Left kidney (tissue), 1 donor: ENCODE measurements at regions not wholly inside any gene's neighbourhood (a gene's known extent, or its start where the extent isn't known, plus 50 kb on each side); places are given as distances from the start of the nearest gene placed in this dataset.

Source experiments
- DNase-seq: peaks from one replicate; pipeline ENCODE4 v3.0.0-alpha.2; 2013

DNA sequence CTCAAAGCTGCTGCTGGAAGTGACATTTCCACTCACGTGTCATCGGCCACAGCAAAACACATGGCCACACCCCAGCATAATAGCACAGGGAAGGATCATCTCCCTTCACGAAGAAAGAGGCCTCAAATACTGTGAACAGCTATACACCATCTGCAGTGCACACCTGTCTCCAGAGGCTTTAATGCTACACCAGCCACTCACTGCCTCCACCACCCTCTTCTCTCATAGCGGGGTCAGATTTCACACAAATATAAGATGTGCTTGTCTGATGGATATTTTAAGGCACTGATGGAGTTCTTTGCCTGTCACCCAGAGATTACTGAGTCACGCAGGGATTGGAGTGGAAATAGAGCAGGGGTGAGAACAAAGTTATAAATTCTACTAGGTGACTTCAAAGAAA lies 374.0 kb downstream of the ZNF516 start:
- DNase-seq = no peak

DNA sequence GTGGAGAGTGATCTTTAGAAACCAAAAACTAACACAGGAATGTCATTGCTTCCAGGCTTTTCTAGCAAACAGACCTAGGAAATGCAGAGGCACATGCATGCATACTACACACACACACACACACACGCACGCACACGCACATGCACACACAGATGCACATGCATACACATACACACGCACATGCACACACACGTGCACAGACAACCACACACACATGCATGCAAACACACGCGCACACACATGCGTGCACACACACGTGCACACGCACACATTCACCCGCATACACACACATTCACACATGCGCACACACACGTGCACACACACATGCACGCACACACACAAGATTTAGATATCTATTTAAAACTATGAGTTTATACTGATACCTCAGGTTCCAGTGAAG lies 379.5 kb downstream of the ZNF516 start:
- no peak for DNase-seq

DNA sequence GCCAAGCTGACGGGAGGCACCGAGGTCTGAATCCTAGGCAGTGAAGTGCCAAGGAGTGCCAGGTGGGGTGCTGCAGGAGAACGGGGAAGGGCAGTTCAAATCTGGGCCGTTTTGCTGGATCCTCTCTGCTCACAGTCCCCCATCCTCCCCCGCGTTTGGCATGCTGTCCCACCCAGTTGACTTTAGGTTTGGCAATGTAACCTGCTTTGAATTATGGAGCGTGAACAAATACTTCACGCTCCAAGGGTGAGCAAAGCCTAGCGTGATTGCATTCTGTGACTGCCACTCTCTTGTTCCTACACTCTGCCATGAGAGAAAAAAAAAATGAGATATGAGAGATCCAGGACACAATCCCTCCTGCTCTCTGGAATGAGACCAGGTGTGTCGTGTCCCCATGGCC lies 381.9 kb downstream of the ZNF516 start:
- DNase-seq = no peak

DNA sequence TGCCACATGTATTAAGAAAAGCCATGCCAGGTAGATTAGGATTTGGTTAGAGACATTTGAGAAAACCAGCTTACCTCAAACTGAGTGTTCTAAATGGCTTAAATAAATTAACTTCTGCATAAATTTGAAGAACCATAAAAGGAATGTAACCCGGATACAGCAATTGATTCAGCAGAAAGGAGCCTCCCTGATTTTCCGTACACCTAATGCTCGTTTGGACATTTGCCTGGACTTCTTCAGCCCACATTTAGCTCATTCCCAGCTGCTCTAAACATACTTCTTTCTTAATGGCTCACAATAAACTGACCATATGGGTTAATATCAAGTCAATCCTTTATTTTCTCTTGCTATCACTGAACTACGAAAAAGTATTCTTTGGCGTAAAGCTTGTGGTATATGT lies 392.4 kb downstream of the ZNF516 start:
- DNase-seq = no peak

DNA sequence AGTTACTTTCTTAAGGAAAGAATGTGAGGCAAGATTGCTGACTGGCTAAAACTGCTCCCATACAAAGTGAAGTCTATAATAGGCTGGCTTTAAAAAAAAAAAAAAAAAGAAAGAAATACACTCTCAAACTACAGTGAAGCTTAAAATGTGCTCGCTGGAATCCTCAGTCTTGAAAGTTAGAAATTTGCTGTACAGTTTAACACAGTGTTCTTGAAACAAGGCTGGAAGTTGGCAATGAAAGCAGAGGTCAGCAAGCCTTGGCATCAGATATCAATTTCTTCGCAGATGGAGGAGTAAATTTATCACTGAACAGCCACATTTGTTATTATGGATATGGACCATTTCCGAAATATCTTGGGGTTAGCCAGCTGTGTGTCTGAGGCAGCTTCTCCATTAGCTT lies 392.9 kb downstream of the ZNF516 start:
- no peak for DNase-seq

DNA sequence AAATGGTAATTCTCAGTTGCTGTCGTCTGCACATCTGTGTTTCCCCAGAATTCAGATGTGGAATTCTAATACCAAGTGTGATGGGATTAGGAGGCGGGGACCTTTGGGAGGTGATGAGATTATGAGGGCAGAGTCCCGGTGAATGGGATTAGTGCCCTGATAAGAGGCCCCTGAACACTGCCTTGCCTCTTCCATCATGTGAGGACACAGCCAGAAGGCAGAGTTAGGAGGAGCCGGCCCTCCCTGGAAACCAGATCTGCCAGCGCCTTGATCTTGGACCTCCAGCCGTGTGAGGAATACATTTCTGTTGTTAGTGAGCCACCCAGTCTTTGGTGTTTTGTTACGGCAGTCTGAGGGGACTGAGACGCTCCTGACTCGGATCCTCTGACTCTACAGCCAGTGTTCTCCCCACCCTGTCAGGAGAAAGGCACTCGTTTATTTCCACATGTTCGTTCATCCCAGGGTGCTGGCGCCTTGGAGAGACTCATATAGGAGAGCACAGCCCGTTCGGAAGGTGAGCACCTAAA lies 395.0 kb downstream of the ZNF516 start:
- DNase-seq = no peak

DNA sequence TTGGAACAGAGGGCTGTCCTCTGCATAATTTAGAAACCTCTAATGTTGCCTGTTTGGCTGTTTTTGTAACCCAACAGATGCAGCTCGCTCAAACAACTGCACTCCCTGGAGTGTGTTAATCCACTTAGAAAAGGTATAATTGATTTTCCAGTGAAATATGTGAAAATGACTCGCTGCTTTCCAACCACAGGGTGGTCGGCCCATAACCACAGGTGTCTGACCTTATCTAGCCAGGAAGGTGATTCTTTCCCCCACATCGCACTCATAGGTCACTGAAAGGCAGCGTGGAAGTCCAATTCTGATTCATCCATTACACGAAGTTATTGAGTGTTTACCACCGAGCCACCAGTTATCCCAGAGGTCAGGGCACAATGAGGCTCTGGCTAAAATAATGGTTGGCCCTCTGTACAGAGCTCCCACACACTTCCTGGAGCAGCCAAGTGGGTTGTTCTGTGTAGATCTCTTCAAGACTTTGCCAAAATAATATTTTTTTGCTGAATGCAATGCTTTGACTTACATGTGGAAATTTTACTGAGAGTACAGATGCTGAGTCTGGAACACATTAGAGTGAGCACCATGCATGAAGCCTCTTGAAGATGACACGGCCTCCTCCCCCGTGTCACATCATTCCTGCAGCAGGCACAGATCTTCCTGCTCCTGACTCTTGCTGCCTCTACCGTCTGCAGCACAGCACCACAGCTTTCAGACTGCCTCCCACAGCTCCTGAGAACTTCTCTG lies 396.2 kb downstream of the ZNF516 start:
- DNase-seq = peak; percentile 11

DNA sequence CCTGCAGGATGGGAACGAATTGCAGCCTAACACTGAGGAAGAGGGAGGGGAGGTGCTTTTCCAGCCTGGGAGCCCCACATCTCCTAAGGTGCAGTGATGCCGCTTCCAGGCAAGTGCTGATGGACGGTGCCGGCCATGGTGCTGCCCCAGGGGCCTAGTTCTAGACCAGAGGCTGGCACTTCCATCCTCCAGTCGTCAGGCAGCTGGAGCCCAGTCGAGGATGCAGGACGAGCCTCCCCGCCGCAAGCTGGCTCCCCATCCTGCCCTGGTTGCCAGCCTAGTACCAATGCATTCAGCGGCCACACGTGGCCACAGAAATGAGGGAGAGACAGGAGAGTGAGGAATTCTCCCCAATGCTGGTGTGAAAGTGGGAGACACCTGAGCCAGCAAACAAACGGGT lies 413.5 kb downstream of the ZNF516 start:
- DNase-seq = no peak

DNA sequence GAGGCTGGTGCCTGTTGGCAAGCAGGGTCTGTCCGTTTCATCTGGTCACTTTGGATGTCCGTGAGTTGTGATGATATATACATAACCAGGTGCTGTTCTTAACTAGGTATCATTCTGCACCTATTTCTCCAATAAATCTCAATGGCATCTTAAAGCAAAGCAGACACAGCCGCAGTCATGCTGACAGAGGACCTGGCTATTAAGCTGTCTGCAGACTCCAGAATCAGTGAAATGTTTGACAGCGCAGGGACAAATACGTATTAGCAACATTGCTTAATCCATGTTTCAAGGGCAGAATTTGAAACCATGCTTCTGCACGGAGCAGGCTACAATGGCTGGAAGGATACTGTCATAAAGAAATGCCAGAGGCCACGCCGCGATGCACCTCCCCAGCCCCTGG lies 414.6 kb downstream of the ZNF516 start:
- no peak for DNase-seq

DNA sequence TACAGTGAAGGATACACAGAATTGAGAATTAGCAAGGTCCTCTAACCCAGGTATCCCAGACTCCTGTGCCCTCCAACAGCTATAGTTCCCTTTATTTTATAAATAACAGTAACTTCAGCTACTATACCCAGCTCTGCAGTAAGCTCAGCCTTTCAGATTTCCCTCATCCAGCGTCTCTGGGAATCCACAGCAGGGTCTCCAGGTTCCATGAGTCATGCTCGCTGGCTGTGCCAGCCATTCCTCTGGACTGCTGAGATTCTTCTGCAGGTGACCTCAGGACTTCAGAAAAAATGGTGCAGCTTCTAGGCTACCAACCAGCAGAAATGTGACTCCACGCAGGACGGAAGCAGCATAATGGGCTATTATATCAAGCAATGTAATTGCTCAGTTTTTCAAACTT lies 419.3 kb downstream of the ZNF516 start:
- DNase-seq = no peak

DNA sequence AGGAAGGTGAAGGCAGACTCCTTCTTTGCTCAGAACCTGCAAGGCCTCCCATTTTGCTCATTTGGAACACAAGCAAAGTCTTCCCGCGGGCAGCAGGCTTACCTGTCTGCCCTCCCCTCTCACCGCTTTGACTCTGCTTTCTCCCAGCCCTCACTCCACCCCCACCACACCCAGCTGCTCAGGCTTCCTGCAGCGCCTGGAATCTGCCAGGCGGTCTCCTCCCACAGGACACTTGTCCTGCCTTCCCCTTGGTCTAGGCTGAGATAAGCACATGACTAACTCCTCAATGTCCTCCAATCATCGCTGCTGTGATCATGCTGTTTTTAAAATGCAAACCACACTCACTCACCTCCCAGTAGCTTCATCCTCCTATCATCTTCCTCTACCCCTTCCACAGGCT lies 430.0 kb downstream of the ZNF516 start:
- DNase-seq = no peak

DNA sequence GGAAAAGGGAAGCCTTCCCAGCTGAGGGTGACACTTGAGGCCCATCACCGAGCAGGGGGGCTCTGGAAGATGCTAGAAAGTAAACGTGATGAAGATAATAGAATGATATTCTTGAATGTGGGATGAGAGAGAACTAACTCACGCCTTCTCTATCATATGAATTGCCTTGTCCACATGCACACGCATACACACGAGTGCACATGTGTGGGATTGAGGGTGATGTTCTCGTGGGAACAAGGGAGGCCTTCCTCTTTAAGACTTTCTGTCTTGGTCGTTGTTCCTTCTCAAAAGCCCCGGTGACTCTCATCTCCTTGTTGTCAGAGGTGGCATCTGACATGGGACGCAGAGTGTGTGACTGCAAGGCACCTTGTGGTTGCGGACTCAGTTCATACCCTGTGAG lies 436.9 kb downstream of the ZNF516 start:
- DNase-seq = no peak

DNA sequence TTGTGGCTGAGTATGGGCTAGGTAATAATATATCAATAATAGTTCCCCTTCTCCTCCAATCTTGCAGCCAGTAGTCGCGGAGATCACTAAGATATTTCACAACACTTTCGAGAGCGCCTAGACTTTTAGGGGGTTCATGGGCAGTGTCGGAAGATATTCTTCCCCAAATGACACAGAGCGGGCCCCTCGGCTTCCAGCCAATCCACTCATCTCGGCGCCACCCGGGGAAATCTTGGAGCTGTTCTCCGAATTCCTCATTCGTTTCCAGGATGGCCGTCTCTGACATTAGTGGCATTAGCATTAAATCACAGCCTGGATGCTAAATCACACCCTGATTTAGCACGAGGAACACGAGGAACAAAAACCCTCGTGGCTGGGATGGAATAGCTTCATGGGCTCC lies 437.7 kb downstream of the ZNF516 start:
- no peak for DNase-seq

DNA sequence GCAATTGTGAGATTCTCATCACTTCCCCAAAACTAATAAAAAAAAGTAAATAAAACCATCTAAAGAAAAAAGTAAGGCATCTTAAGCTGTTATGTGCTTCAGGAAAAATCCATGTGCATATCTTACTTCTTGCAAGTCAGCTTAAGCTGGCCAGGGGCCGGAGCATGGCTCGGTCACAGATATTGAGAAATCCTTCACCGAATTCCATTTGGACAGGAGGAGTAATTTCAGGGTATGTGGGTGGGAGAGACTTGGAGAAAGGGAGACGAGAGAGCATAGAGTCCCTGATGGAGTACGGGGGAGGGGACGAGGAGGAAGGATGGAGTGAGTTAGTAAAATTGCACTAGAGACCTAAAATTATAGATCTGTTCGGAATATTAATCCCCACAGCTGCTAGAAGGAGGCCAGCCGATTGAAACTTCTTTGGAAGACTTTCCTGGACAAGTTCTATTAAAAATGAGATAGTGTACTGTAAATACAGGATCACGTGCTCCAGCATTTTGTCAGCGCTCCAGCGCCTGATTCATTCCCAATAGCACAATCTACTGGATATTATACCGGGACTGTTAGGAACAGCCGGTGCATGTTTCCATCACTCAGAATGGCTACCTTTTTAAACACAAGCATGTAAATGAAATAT lies 438.5 kb downstream of the ZNF516 start:
- no peak for DNase-seq

DNA sequence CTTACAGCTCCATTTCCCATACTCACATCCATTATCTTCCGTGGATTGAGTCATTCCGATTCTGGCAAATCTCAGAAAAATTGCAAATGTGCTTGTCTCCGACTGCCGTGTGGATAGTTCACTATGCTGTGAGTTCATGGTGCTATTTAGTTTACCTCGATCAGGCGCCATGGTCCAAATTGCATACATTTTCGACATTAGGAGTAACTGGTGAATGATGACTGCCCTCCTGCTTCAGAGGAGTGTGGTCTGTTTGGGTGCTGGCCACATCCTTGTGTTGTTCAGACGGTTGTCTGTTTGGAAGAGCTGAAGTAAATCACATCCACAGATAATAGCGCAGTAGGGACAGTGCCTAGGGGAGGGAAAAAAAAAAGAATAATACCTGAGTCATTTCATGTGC lies 439.5 kb downstream of the ZNF516 start:
- no peak for DNase-seq

DNA sequence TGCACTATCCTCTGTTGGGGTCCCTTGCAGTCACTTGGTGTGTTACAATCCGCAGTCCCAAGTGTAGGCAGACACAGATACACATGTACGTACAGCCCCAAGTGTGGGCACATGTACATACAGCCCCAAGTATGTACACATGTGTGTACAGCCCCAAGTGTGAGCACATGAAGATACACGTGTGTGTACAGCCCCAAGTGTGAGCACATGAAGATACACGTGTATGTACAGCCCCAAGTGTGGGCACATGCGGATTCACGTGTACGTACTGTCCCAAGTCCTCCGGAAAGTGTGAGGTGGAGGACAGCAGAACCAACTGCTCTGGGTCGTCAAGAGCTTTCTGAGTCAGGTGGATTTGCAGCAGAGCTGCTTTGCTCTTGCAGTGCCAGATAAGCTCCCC lies 440.0 kb downstream of the ZNF516 start:
- DNase-seq = no peak

DNA sequence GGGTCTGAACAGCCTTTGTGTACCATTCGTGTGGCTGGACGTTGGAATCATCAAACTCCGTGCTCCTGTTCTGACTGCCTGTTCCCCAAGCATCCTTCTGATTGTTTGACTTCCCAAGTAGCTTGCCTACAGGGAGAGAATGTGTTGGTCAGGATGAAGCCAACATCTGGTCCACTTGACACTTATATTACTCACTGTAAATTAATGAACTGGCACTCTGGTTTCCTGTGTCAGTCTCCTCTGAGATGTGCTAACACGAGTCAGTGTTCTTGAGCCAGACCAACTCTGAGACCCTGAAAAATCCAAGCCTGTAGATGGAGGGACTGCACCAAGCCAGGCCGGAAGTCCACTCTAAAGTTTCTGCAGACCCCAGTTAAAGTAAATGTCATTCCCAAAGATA lies 440.9 kb downstream of the ZNF516 start:
- DNase-seq = peak; percentile 41

DNA sequence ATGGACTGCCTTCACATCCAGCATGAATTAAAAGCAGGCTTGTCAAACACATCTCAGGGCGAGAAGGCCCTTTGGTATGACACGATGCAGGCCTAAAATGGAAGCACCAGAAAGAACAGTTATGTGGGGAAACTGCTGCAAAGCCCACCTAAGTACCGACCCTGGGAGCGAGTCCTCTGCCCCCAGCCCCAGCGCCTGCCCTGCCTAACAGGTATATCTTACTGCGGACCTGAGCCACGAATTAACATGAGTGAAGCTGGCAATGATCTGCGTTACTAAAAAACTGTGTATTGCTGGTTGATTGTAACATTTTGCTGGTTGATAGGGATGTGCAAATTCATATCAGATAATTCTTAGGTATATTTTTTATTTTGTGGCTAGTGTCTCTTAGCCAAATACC lies 441.5 kb downstream of the ZNF516 start:
- no peak for DNase-seq

DNA sequence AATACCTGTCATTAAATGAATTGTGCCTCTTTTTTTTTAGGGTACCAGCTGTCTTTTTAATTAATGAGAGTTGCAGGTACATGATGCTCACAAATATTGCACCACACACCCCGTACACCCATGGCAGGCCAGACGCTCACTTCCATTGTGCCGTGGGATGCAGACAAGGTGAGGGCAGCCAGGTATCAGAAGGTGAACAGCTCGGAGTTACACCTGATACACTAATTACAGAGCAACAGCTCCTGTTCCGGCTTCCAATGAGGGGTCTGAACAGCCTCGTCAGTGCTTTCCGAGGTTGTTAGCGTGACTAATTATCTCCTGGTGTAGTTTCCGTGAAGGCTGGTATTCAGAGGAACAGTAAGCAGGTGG lies 442.8 kb downstream of the ZNF516 start:
- no peak for DNase-seq

DNA sequence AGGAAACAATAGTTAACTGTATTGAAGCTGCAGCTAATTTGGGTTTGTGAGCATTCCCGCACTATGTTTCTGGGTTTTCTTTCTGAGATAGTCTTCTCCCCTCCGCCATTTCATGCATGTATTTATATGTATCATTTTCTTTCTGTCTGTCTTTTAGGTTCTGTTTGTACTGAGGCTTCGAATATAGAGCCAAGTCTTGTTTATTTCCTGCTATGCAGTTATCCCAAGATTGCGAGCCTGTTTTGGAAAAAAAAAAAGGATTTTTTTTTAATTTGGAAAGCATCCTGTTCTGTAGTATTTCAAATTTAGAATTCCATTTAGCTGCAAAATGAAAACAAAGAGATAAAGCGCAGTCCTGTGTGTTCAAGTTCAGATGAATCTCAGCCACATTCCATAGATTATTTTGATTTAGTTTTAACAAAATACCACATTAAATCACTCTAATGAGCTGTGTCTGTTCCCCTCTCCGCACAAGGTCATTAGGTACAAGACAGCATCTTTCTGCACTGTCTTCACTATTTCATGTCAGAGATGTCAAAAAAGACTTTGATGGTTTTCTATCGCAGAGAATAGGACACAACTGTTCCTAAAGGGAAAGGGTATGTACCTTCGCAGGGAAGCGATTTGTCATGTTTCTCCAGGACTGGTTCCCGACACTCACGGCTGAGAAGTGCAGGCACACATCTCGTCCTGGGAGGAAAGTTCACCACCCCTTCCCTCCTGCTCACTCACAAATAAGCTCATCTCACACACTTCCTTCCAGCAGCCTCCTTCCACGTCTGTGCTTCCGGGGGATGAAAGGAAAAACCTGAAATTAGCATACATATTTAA lies 443.4 kb downstream of the ZNF516 start:
- peak; percentile 11 for DNase-seq

DNA sequence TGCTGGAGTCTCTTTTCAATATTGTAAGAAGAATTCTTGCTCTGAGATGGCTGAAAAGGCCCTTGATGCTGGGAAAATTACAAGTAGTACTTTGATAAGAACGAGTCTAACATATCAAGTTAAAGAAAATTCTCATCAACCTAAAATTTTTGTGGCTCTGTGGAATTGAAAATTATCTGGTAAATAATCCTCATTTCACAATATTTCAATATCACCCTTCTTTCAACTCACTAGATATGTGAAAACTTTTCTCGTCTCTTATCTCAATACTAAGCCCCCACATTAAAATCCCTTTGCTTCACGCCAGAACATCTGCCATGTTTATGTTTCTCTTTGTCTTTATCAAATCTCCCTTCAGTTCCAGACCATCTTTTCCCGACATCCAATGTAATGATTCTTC lies 448.8 kb downstream of the ZNF516 start:
- DNase-seq = no peak

DNA sequence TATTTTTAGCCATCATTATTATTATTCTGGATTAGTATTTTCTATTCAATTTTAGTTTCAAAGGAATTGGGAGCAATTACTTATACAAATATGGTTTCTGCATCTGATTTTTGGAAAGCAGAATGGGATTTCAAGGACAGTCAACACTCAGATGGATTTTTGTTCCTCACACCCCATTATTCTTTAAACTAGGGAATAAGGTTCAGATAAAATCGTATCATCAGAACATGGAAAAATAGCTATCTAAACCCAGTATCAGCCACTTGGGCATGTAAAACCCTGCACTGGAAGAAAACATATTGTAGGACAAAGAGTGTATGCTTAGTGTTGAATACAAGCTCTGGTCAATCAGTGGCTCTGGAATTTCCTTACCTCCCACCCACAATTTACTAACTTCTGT lies 452.5 kb downstream of the ZNF516 start:
- DNase-seq = no peak

DNA sequence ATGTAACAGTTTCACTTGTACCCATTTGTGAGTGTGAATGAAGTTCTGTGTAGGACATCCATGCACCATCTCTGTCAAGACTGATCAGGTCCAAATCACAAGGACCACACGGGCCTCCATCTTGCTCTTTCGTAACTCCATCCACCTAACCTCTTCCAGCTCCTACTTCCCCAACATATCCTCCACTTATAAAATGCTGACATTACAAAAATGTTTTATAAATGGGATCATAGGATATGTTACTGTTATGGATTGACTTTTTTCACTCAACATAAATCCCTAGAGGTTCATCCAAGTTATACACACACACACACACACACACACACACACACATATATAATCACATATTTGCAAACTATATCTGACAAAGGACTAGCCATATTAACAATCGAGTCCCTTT lies 476.8 kb downstream of the ZNF516 start:
- no peak for DNase-seq
